SK-N-SH treated with all-trans-retinoic acid at 6 μM for 48 hours (cell line): ENCODE measurements at regions not wholly inside any gene's neighbourhood (a gene's known extent, or its start where the extent isn't known, plus 50 kb on each side); places are given as distances from the start of the nearest gene placed in this dataset.

Experiments
- BACH2 ChIP-seq: fragments of 250-450 bp; sonication (Bioruptor Pico); IDR thresholded peaks from 2 replicates; pipeline ENCODE4 v1.9.0; 2021; ENCODE audit warnings: mild to moderate bottlenecking, borderline replicate concordance
- ESRRG ChIP-seq: fragments of 250-450 bp; sonication (Bioruptor Pico); IDR thresholded peaks from 2 replicates; pipeline ENCODE4 v1.6.1; 2021; ENCODE audit warnings: mild to moderate bottlenecking
- ISL1 ChIP-seq: fragments of 250-450 bp; sonication (Bioruptor Pico); IDR thresholded peaks from 2 replicates; pipeline ENCODE4 v2.1.2; 2022; ENCODE audit warnings: mild to moderate bottlenecking, moderate library complexity
- PATZ1 ChIP-seq: fragments of 250-450 bp; sonication (Bioruptor Pico); IDR thresholded peaks from 2 replicates; pipeline ENCODE4 v1.8.0; 2020; ENCODE audit warnings: mild to moderate bottlenecking, moderate library complexity, borderline replicate concordance
- POU6F1 ChIP-seq: fragments of 250-450 bp; sonication (Bioruptor Pico); IDR thresholded peaks from 2 replicates; pipeline ENCODE4 v1.8.0; 2021; ENCODE audit warnings: low read depth, mild to moderate bottlenecking, moderate library complexity, borderline replicate concordance
- SNAI2 ChIP-seq: fragments of 250-450 bp; sonication (Bioruptor Pico); IDR thresholded peaks from 2 replicates; pipeline ENCODE4 v1.5.0; 2020; ENCODE audit warnings: mild to moderate bottlenecking, moderate library complexity
- ZFP3 ChIP-seq: fragments of 250-450 bp; sonication (Bioruptor Pico); IDR thresholded peaks from 2 replicates; pipeline ENCODE4 v1.5.0; 2020; ENCODE audit warnings: mild to moderate bottlenecking, moderate library complexity
- ZNF70 ChIP-seq: fragments of 450-650 bp; formaldehyde crosslinking; IDR thresholded peaks from 2 replicates; pipeline ENCODE4 v1.5.0; 2020; ENCODE audit warnings: mild to moderate bottlenecking, moderate library complexity

GRCh38 chr2:163077241-163077640 lies 238.7 kb upstream of the KCNH7 start:
- no peak for TF ChIP-seq SNAI2 (CRISPR knock-in tag)
- TF ChIP-seq ZFP3 = no peak
- no peak for TF ChIP-seq ZNF70
- TF ChIP-seq POU6F1 (CRISPR knock-in tag) = no peak
- TF ChIP-seq ISL1 (CRISPR knock-in tag) = no peak
- TF ChIP-seq ESRRG = no peak
- no peak for TF ChIP-seq PATZ1 (CRISPR knock-in tag)
- TF ChIP-seq BACH2 (CRISPR knock-in tag) = no peak
